Spleen (tissue), 11 donors: ENCODE measurements at regions not wholly inside any gene's neighbourhood (a gene's known extent, or its start where the extent isn't known, plus 50 kb on each side); places are given as distances from the start of the nearest gene placed in this dataset.

Experiments used
- DNase-seq: peaks from one replicate; pipeline ENCODE4 v3.0.0-alpha.2; 2020
- H3K27ac ChIP-seq, 8 donors: fragments of 200-600 bp; sonication (generic) in 7 of 8; 1 replicate in 4 of 8; 2 replicates in 4 of 8; pipeline versions ENCODE4 v1.5.0 to v1.8.0; 2016 to 2021; ENCODE audit warnings: inconsistent platforms in 4 of 8, mild to moderate bottlenecking in 4 of 8, moderate library complexity in 1 of 8
- H3K27me3 ChIP-seq, 7 donors: fragments of 200-600 bp; sonication (generic) in 6 of 7; replicated peaks in 1 of 7; 1 replicate in 4 of 7; 2 replicates in 3 of 7; pipeline versions ENCODE4 v1.5.0 to v1.8.0; 2016 to 2021; ENCODE audit warnings: inconsistent platforms in 3 of 7, mild to moderate bottlenecking in 1 of 7
- H3K36me3 ChIP-seq, 6 donors: fragments of 200-600 bp; sonication (generic) in 5 of 6; 1 replicate in 4 of 6; 2 replicates in 2 of 6; pipeline versions ENCODE4 v1.5.0 to v1.8.0; 2016 to 2021; ENCODE audit warnings: inconsistent platforms in 2 of 6
- H3K4me1 ChIP-seq, 6 donors: fragments of 200-600 bp; sonication (generic) in 5 of 6; 1 replicate in 3 of 6; 2 replicates in 3 of 6; pipeline versions ENCODE4 v1.5.0 to v1.8.0; 2016 to 2021; ENCODE audit warnings: inconsistent platforms in 3 of 6
- H3K4me3 ChIP-seq, 8 donors: fragments of 200-600 bp; sonication (generic) in 7 of 8; 1 replicate in 4 of 8; 2 replicates in 4 of 8; pipeline versions ENCODE4 v1.5.0 to v1.8.0; 2016 to 2021; ENCODE audit warnings: inconsistent platforms in 4 of 8, mild to moderate bottlenecking in 4 of 8, moderate library complexity in 2 of 8
- H3K9me3 ChIP-seq, 8 donors: fragments of 200-600 bp; sonication (generic) in 7 of 8; 1 replicate in 4 of 8; 2 replicates in 4 of 8; pipeline versions ENCODE4 v1.5.0 to v1.8.0; 2016 to 2021; ENCODE audit warnings: inconsistent platforms in 4 of 8
- POLR2A ChIP-seq, 3 donors: fragments of 450-650 bp; IDR thresholded peaks; one replicate each; pipeline ENCODE4 v1.5.1; 2017; ENCODE audit warnings: antibody characterized with exemption in 3 of 3, mild to moderate bottlenecking in 1 of 3
- POLR2AphosphoS5 ChIP-seq, 3 donors: sonication (generic); formaldehyde crosslinking; IDR thresholded peaks; one replicate each; pipeline ENCODE4 v1.5.1; 2017; ENCODE audit warnings: antibody characterized with exemption in 3 of 3
- WGBS, 5 donors: extraction: QIAGEN DNeasy Blood & Tissue Kit in 3 of 5; methylation state at CpG; one replicate each; pipeline versions ENCODE4 v1.1.5 to v1.1.7; 2013 to 2018; 5-methylcytosine and 5-hydroxymethylcytosine counted together
- intact Hi-C: fragments of 100-400 bp; cut with DNase I; formaldehyde crosslinking; loops from one replicate; pipeline ENCODE4 v1.15.0; 2023; ENCODE audit warnings: low total_unique reads
- TF ChIP-seq, protein P1 (sequence below), 11 experiments: fragments of 200-600 bp in 7 of 11; fragments of 450-650 bp in 4 of 11; sonication (generic) in 4 of 11; IDR thresholded peaks in 8 of 11; conservative IDR thresholded peaks in 3 of 11; 1 replicate in 7 of 11; 2 replicates in 4 of 11; pipeline versions ENCODE4 v1.4.0 to v1.8.0; 2016 to 2021; ENCODE audit warnings: antibody characterized with exemption in 11 of 11, inconsistent platforms in 4 of 11, mild to moderate bottlenecking in 1 of 11
- donor health status: healthy with polysubstance abuse.
- donor health status: DM: no; HTN: no; CAD: no; lungs with moderate emphysema.
- donor health status: DM: no; HTN: no; CAD: no.
- donor health status: Bipolar disorder and iron deficiency.
- donor health status: healthy.
- donor health status: DM: no; HTN: no; CAD: no.
- donor health status: DM: yes; HTN: yes; CAD: no.

DNA sequence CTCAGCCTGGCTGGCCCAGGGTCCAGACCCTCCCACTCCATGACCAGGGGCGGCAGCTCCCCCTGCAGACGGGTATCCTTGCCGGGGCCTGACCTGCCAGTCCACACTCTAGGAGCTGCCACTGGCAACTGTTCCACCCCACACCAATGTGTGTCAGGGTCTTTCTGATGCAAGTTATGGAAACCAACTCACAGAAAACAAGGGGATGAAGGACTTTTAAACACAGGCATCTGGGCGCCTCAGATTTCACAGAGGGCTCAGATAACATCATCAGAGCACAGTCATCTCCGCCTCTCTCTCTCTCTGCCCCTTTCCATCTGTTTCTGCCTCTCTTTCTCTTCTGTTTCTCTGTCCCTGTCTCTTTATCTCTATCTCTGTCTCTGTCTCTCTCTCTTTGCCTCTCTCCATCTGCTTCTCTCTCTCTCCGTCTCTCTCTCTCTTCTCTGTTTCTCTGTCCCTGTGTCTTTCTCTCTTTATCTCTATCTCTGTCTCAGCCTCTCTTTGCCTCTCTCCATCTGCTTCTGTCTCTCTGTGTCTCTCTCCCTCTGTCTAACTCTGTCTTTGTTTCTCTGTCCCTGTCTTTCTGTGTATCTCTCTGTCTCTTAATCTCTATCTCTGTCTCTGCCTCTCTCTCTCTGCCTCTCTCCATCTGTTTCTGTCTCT lies 67.4 kb upstream of the FBRSL1 start:
- peaks cover 0 to 10% (median 0%) of the 10 kb centered on the region in 8 donors for H3K9me3 ChIP-seq
- 55 to 75% (median 66%) methylated on average over 4 to 6 of the region's 6 CpGs for WGBS, 5 donors
- no peaks in the 10 kb centered on the region for H3K36me3 ChIP-seq
- H3K27me3 ChIP-seq = peaks cover 0 to 16% (median 0%) of the 10 kb centered on the region in 7 donors
- DNase-seq = no peak
- peaks cover 0 to 15% (median 2%) of the 10 kb centered on the region in 6 donors for H3K4me1 ChIP-seq
- TF ChIP-seq, protein P1, sequence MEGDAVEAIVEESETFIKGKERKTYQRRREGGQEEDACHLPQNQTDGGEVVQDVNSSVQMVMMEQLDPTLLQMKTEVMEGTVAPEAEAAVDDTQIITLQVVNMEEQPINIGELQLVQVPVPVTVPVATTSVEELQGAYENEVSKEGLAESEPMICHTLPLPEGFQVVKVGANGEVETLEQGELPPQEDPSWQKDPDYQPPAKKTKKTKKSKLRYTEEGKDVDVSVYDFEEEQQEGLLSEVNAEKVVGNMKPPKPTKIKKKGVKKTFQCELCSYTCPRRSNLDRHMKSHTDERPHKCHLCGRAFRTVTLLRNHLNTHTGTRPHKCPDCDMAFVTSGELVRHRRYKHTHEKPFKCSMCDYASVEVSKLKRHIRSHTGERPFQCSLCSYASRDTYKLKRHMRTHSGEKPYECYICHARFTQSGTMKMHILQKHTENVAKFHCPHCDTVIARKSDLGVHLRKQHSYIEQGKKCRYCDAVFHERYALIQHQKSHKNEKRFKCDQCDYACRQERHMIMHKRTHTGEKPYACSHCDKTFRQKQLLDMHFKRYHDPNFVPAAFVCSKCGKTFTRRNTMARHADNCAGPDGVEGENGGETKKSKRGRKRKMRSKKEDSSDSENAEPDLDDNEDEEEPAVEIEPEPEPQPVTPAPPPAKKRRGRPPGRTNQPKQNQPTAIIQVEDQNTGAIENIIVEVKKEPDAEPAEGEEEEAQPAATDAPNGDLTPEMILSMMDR (IDR thresholded peaks at IDR 0.05 in 8 of 11, conservative IDR thresholded peaks at IDR 0.05 in 3 of 11) = no peak
- TF ChIP-seq POLR2A (IDR thresholded peaks at IDR 0.05) = no peak
- intact Hi-C loops = no loop called here
- no peak overlapping the region for H3K4me3 ChIP-seq
- no peak overlapping the region for H3K27ac ChIP-seq

- Histone ChIP-seq H3K4me1 (peaks cover 0 to 15% (median 2%) of the 10 kb centered on the region in 6 donors), H3K27ac (no peak overlapping the region), H3K9me3 (peaks cover 0 to 10% (median 0%) of the 10 kb centered on the region in 8 donors), H3K27me3 (peaks cover 0 to 21% (median 0%) of the 10 kb centered on the region in 7 donors), H3K4me3 (no peak overlapping the region), H3K36me3 (no peaks in the 10 kb centered on the region)
- no peak for DNase-seq
- 72 to 84% (median 77%) methylated on average over 8 to 10 of the region's 10 CpGs for WGBS, 5 donors
- intact Hi-C loops = no loop called here
- TF ChIP-seq, protein P1 (IDR thresholded peaks at IDR 0.05 in 8 of 11, conservative IDR thresholded peaks at IDR 0.05 in 3 of 11) = no peak
- TF ChIP-seq POLR2AphosphoS5 (IDR thresholded peaks at IDR 0.05) (no peak), POLR2A (IDR thresholded peaks at IDR 0.05) (no peak)
These were observed 67.9 kb upstream of the FBRSL1 start for GRCh38 chr12:132422040-132422380.

GRCh38 chr12:132419631-132420246 lies 70.2 kb upstream of the FBRSL1 start:
- TF ChIP-seq, protein P1 (IDR thresholded peaks at IDR 0.05 in 8 of 11, conservative IDR thresholded peaks at IDR 0.05 in 3 of 11) = no peak
- TF ChIP-seq POLR2A (IDR thresholded peaks at IDR 0.05) = no peak
- no peak for TF ChIP-seq POLR2AphosphoS5 (IDR thresholded peaks at IDR 0.05)
- Histone ChIP-seq H3K9me3 (peaks cover 0 to 4% (median 0%) of the 10 kb centered on the region in 8 donors), H3K4me1 (peaks cover 3 to 26% (median 13%) of the 10 kb centered on the region in 6 donors), H3K27me3 (peaks cover 0 to 36% (median 0%) of the 10 kb centered on the region in 7 donors), H3K4me3 (no peak overlapping the region), H3K27ac (no peak overlapping the region), H3K36me3 (no peaks in the 10 kb centered on the region)
- intact Hi-C loops = loop anchor here (5.0 to 10.0 kb wide), 2 partner anchors 198 to 265 kb away; partner anchors contain the start of gene P2RX2
- no peak for DNase-seq
- WGBS, 5 donors = 63 to 70% (median 69%) methylated on average over 18 of the region's 18 CpGs

DNA sequence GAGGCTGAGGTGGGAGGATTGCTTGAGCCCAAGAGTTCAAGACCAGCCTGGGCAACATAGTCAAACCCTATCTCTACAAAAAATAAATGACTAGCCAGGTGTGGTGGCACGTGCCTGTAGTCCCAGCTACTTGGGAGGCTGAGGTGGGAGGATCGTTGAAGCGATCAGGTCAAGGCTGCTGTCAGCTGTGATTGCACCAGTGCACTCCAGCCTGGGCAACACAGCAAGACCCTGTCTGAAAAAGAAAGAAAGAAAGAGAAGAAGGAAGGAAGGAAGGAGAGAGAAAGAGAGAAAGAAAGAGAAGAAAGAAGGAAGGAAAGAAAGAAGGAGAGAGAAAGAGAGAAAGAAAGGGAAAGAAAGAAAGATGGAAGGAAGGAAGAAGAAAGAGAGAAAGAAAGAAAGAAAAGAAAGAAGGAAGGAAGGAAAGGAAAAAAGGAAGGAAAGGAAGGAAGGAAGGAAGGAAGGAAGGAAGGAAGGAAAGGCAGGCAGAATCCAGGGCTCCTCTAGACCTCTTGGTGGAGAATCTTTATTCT lies 71.5 kb upstream of the FBRSL1 start:
- no peak for DNase-seq
- Histone ChIP-seq H3K27me3 (peaks cover 0 to 42% (median 9%) of the 10 kb centered on the region in 7 donors), H3K4me3 (no peak overlapping the region), H3K36me3 (no peaks in the 10 kb centered on the region), H3K9me3 (peaks cover 0 to 3% (median 0%) of the 10 kb centered on the region in 8 donors), H3K27ac (no peak overlapping the region), H3K4me1 (peaks cover 9 to 24% (median 16%) of the 10 kb centered on the region in 6 donors)
- intact Hi-C loops = loop anchor here (5.0 to 10.0 kb wide), 2 partner anchors 199 to 264 kb away; partner anchors contain the start of gene P2RX2
- TF ChIP-seq, protein P1 (IDR thresholded peaks at IDR 0.05 in 8 of 11, conservative IDR thresholded peaks at IDR 0.05 in 3 of 11) = no peak
- TF ChIP-seq POLR2AphosphoS5 (IDR thresholded peaks at IDR 0.05) = no peak
- no peak for TF ChIP-seq POLR2A (IDR thresholded peaks at IDR 0.05)
- 83 to 92% (median 90%) methylated on average over 3 of the region's 3 CpGs for WGBS, 5 donors
